ENCODE measurements at regions not wholly inside any gene's neighbourhood (a gene's known extent, or its start where the extent isn't known, plus 50 kb on each side); places are given as distances from the start of the nearest gene placed in this dataset.

- no peaks in the 10 kb centered on the region for H3K36me3 ChIP-seq (ENCODE audit: low read depth, low read length)
- no peak overlapping the region for H3K4me3 ChIP-seq (ENCODE audit: low read length)
- no peaks in the 10 kb centered on the region for H4K20me1 ChIP-seq (ENCODE audit: low read length)
- H3K27me3 ChIP-seq (ENCODE audit: low read length): no peaks in the 10 kb centered on the region
- TF ChIP-seq, protein P1, sequence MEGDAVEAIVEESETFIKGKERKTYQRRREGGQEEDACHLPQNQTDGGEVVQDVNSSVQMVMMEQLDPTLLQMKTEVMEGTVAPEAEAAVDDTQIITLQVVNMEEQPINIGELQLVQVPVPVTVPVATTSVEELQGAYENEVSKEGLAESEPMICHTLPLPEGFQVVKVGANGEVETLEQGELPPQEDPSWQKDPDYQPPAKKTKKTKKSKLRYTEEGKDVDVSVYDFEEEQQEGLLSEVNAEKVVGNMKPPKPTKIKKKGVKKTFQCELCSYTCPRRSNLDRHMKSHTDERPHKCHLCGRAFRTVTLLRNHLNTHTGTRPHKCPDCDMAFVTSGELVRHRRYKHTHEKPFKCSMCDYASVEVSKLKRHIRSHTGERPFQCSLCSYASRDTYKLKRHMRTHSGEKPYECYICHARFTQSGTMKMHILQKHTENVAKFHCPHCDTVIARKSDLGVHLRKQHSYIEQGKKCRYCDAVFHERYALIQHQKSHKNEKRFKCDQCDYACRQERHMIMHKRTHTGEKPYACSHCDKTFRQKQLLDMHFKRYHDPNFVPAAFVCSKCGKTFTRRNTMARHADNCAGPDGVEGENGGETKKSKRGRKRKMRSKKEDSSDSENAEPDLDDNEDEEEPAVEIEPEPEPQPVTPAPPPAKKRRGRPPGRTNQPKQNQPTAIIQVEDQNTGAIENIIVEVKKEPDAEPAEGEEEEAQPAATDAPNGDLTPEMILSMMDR (conservative IDR thresholded peaks at IDR 0.05; ENCODE audit: low read depth, low read length): no peak
- TF ChIP-seq EZH2 (IDR thresholded peaks at IDR 0.05; ENCODE audit: low read length, unreplicated experiment) (no peak), EZH2phosphoT487 (IDR thresholded peaks at IDR 0.05; ENCODE audit: borderline replicate concordance, low read length) (no peak)
- ATAC-seq (no peak), DNase-seq (no peak)
- H2AFZ ChIP-seq (ENCODE audit: low read length): no peak overlapping the region
- no TSS peak for BruUV-seq (replicated peaks)
- no peaks in the 10 kb centered on the region for H3K4me1 ChIP-seq (ENCODE audit: insufficient read depth, low read length)
- ChIA-PET POLR2A (ENCODE audit: unreplicated experiment) (no interaction called here), CTCF (no interaction called here)
- no peak overlapping the region for H3K27ac ChIP-seq (ENCODE audit: low read length)
- no peaks in the 10 kb centered on the region for H3F3A ChIP-seq (ENCODE audit: low read length, unreplicated experiment)
- no peak overlapping the region for H3K9ac ChIP-seq (ENCODE audit: low read length)
- H3K9me3 ChIP-seq (ENCODE audit: low read length): no peaks in the 10 kb centered on the region
- no peaks in the 10 kb centered on the region for H3K79me2 ChIP-seq (ENCODE audit: low read length)
- H3K4me2 ChIP-seq (ENCODE audit: low read length): no peak overlapping the region
- H3K9me2 ChIP-seq (replicated peaks; ENCODE audit: low read length): no peaks in the 10 kb centered on the region; the same call in 1 of the 2 replicates
- intact Hi-C loops (cut with micrococcal nuclease): no loop called here
Observed at GRCh38 chr14:41482861-41483260, 123.8 kb upstream of the LRFN5 start.

GRCh38 chr14:41476526-41476925, 130.2 kb upstream of the LRFN5 start:
- no peak overlapping the region for H3K4me3 ChIP-seq (ENCODE audit: low read length)
- TF ChIP-seq EZH2phosphoT487 (IDR thresholded peaks at IDR 0.05; ENCODE audit: borderline replicate concordance, low read length) (no peak), EZH2 (IDR thresholded peaks at IDR 0.05; ENCODE audit: low read length, unreplicated experiment) (no peak)
- TF ChIP-seq, protein P1 (conservative IDR thresholded peaks at IDR 0.05; ENCODE audit: low read depth, low read length): no peak
- no peaks in the 10 kb centered on the region for H3K27me3 ChIP-seq (ENCODE audit: low read length)
- H4K20me1 ChIP-seq (ENCODE audit: low read length): no peaks in the 10 kb centered on the region
- H3K4me1 ChIP-seq (ENCODE audit: insufficient read depth, low read length): peaks cover 15% of the 10 kb centered on the region
- H3K36me3 ChIP-seq (ENCODE audit: low read depth, low read length): no peaks in the 10 kb centered on the region
- H3K27ac ChIP-seq (ENCODE audit: low read length): peak overlapping the region; percentile 66
- H3K9me2 ChIP-seq (replicated peaks; ENCODE audit: low read length): no peaks in the 10 kb centered on the region; the same call in 1 of the 2 replicates
- no TSS peak for BruUV-seq (replicated peaks)
- POLR2A ChIA-PET (ENCODE audit: unreplicated experiment): no interaction called here
- H3K9me3 ChIP-seq (ENCODE audit: low read length): no peaks in the 10 kb centered on the region
- intact Hi-C loops (cut with micrococcal nuclease): no loop called here
- H3F3A ChIP-seq (ENCODE audit: low read length, unreplicated experiment): no peaks in the 10 kb centered on the region
- CTCF ChIA-PET: no interaction called here
- H2AFZ ChIP-seq (ENCODE audit: low read length): no peak overlapping the region; the same call in 1 of the 2 replicates
- no peaks in the 10 kb centered on the region for H3K79me2 ChIP-seq (ENCODE audit: low read length)
- peak overlapping the region; percentile 51 for H3K4me2 ChIP-seq (ENCODE audit: low read length)
- ATAC-seq: peak; percentile 99
- H3K9ac ChIP-seq (ENCODE audit: low read length): no peak overlapping the region
- DNase-seq: peak; percentile 79

GRCh38 chr14:41461380-41461779, 145.3 kb upstream of the LRFN5 start:
- Histone ChIP-seq H3K4me1 (ENCODE audit: insufficient read depth, low read length) (peaks cover 12% of the 10 kb centered on the region; the same call in 1 of the 2 replicates), H3K4me2 (ENCODE audit: low read length) (no peak overlapping the region), H3K4me3 (ENCODE audit: low read length) (no peak overlapping the region), H3K79me2 (ENCODE audit: low read length) (no peaks in the 10 kb centered on the region), H3K27ac (ENCODE audit: low read length) (no peak overlapping the region), H3K9ac (ENCODE audit: low read length) (no peak overlapping the region), H3K9me3 (ENCODE audit: low read length) (no peaks in the 10 kb centered on the region), H3F3A (ENCODE audit: low read length, unreplicated experiment) (no peaks in the 10 kb centered on the region), H3K9me2 (replicated peaks; ENCODE audit: low read length) (no peaks in the 10 kb centered on the region), H3K27me3 (ENCODE audit: low read length) (no peaks in the 10 kb centered on the region), H2AFZ (ENCODE audit: low read length) (no peak overlapping the region), H3K36me3 (ENCODE audit: low read depth, low read length) (no peaks in the 10 kb centered on the region), H4K20me1 (ENCODE audit: low read length) (no peaks in the 10 kb centered on the region)
- no peak for ATAC-seq
- TF ChIP-seq EZH2phosphoT487 (IDR thresholded peaks at IDR 0.05; ENCODE audit: borderline replicate concordance, low read length): no peak
- no peak for TF ChIP-seq EZH2 (IDR thresholded peaks at IDR 0.05; ENCODE audit: low read length, unreplicated experiment)
- TF ChIP-seq, protein P1 (conservative IDR thresholded peaks at IDR 0.05; ENCODE audit: low read depth, low read length): no peak
- no TSS peak for BruUV-seq (replicated peaks)
- ChIA-PET POLR2A (ENCODE audit: unreplicated experiment) (no interaction called here), CTCF (interaction anchor here (0.6 kb wide), 1 partner anchor 309 kb away, joined by 3 read pairs; no protein-coding TSS in a partner anchor)
- no peak for DNase-seq
- intact Hi-C loops (cut with micrococcal nuclease): no loop called here
